Colonic mucosa (tissue), 4 donors: ENCODE measurements at regions not wholly inside any gene's neighbourhood (a gene's known extent, or its start where the extent isn't known, plus 50 kb on each side); places are given as distances from the start of the nearest gene placed in this dataset.

Source experiments
- DNase-seq: peaks from one replicate; pipeline ENCODE4 v3.0.0-alpha.2; 2020
- H3K27ac ChIP-seq: fragments of 200-600 bp; one replicate; pipeline ENCODE4 v1.8.0; 2021
- H3K27me3 ChIP-seq: fragments of 200-600 bp; one replicate; pipeline ENCODE4 v1.8.0; 2021
- H3K36me3 ChIP-seq: fragments of 200-600 bp; one replicate; pipeline ENCODE4 v1.8.0; 2021
- H3K4me1 ChIP-seq: fragments of 200-600 bp; one replicate; pipeline ENCODE4 v1.8.0; 2021; ENCODE audit warnings: mild to moderate bottlenecking
- H3K4me3 ChIP-seq: fragments of 200-600 bp; one replicate; pipeline ENCODE4 v1.8.0; 2021
- H3K9ac ChIP-seq, 2 donors: one replicate each; pipeline ENCODE4 v1.7.0; 2013; ENCODE audit warnings: control low read depth in 2 of 2, low read depth in 2 of 2, low read length in 2 of 2
- H3K9me3 ChIP-seq: fragments of 200-600 bp; one replicate; pipeline ENCODE4 v1.8.0; 2021
- CTCF ChIP-seq: fragments of 200-600 bp; IDR thresholded peaks from one replicate; pipeline ENCODE4 v1.8.0; 2022; ENCODE audit warnings: antibody characterized with exemption, mild to moderate bottlenecking
- intact Hi-C: fragments of 100-400 bp; cut with DNase I; formaldehyde crosslinking; loops from one replicate; pipeline ENCODE4 v1.14.1; 2022
- donor health status: healthy.
- donor health status: DM: no; HTN: no; CAD: no.
- donor health status: DM: no; HTN: no; CAD: no.

DNA sequence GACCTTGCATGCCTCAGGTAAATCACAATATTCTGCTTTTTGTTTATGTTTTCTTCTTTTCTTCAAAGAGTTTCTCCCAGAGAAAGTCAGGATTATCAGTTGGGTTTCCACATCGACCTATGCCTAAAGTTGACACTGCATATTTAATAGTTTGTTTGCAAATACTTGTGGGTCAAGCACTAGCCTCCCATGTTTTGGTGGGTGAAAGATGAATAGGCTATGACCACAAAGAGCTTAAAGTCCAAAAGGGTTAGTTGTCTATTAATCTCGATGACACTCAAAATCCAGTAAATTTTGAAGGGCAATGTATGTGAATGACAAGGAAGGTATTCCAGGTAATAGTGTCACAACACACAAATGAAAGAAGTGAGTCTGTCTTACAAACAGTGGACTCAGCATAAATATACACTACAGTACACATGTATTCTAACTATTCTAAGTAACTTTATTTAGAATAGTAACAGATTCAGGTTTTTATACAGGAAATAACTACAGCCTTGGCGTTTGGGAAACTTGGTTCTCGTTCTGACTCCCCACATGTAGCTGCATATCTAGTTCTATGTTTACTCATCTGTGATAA lies 667.1 kb downstream of the PCDH17 start:
- Histone ChIP-seq H3K27ac (no peak overlapping the region), H3K9me3 (no peaks in the 10 kb centered on the region), H3K27me3 (no peaks in the 10 kb centered on the region), H3K36me3 (no peaks in the 10 kb centered on the region), H3K4me1 (no peaks in the 10 kb centered on the region), H3K4me3 (no peak overlapping the region), H3K9ac (no peak overlapping the region)
- intact Hi-C loops: no loop called here
- DNase-seq: no peak
- no peak for TF ChIP-seq CTCF

DNA sequence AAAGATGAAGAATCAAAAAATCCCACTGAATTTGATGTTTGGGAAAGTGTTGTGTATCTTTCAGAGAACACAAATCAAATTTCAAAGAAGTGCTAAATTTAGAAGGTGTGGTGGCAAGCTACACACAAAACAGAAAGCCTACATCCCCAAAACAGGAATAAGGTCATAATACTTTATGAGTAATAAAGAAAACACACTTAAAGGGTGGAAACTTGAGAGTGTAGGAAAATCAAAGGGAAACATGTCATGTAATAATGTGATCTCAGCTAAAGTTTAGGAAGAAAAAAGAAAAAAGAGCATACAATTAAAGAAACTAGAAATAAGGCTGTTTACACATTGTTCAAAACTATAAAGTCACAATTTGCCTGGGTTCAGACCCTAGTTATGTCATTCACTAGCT lies 668.7 kb downstream of the PCDH17 start:
- Histone ChIP-seq H3K4me3 (no peak overlapping the region), H3K36me3 (no peaks in the 10 kb centered on the region), H3K9ac (no peak overlapping the region), H3K27me3 (no peaks in the 10 kb centered on the region), H3K27ac (no peak overlapping the region), H3K4me1 (no peaks in the 10 kb centered on the region), H3K9me3 (no peaks in the 10 kb centered on the region)
- intact Hi-C loops: no loop called here
- no peak for TF ChIP-seq CTCF
- no peak for DNase-seq

DNA sequence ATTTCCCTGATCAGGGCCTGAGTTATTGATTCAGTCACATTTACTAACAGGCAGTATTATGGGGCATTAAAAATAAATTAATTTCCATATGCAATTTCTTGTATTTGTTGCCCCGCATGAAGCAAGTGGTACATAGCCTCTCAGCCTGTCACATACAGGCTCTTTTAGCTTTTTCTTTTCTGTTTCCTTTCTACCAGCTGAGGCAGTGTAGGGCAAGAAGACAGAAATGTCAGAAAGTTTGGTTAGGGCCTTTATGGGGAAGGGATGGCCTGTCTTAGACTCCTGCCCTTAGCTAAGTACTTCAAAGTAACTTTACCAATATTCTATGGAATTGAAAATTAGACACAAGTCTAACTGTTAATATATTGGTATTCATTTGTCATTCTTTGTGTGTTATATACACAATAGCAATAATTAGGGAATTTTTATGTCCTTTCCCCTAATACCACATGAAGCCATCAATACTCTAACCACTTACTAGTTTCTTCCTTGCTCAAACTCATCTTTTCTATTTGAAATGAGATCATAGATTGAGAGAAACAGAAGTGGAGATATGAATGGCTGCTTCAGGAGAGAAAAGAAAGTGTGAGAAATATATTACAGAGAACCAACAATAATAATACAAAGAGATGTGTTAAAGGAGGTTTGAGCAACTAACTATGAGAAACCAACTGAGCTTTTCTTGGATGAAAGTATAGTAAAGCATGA lies 669.6 kb downstream of the PCDH17 start:
- Histone ChIP-seq H3K9ac (no peak overlapping the region), H3K27me3 (no peaks in the 10 kb centered on the region), H3K4me3 (no peak overlapping the region), H3K9me3 (no peaks in the 10 kb centered on the region), H3K36me3 (no peaks in the 10 kb centered on the region), H3K27ac (no peak overlapping the region), H3K4me1 (no peaks in the 10 kb centered on the region)
- TF ChIP-seq CTCF: no peak
- intact Hi-C loops: no loop called here
- no peak for DNase-seq

GRCh38 chr13:58302349-58302748 lies 670.8 kb downstream of the PCDH17 start:
- DNase-seq: no peak
- H3K4me3 ChIP-seq: no peak overlapping the region
- no peaks in the 10 kb centered on the region for H3K36me3 ChIP-seq
- TF ChIP-seq CTCF: no peak
- no peak overlapping the region for H3K27ac ChIP-seq
- no peaks in the 10 kb centered on the region for H3K4me1 ChIP-seq
- no peak overlapping the region for H3K9ac ChIP-seq
- H3K9me3 ChIP-seq: no peaks in the 10 kb centered on the region
- intact Hi-C loops: no loop called here
- H3K27me3 ChIP-seq: no peaks in the 10 kb centered on the region

DNA sequence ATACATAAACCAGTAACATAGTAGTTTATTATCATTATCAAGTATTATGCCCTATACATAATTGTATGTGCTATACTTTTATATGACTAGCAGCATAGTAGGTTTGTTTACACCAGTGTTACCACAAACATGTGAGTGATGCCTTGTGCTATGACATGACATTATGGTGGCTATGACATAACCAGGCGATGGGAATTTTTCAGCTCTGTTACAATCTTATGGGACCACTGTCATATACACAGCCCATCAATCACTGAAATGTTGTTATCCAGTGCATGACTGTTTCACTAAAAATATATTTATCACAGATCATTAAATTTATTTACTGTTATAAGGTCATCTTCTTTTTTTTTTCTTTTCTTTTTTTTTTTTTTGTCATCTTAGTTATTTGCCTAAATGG lies 674.5 kb downstream of the PCDH17 start:
- intact Hi-C loops: no loop called here
- Histone ChIP-seq H3K36me3 (no peaks in the 10 kb centered on the region), H3K9ac (no peak overlapping the region), H3K4me1 (no peaks in the 10 kb centered on the region), H3K9me3 (no peaks in the 10 kb centered on the region), H3K4me3 (no peak overlapping the region), H3K27me3 (no peaks in the 10 kb centered on the region), H3K27ac (no peak overlapping the region)
- DNase-seq: no peak
- no peak for TF ChIP-seq CTCF
